ENCODE measurements at regions not wholly inside any gene's neighbourhood (a gene's known extent, or its start where the extent isn't known, plus 50 kb on each side); places are given as distances from the start of the nearest gene placed in this dataset.

- Mint-ChIP-seq H3K4me3 (no peak overlapping the region), H3K27me3 (ENCODE audit: low read depth in 2 of 2) (peaks cover 0 to 9% of the 10 kb centered on the region in 2 donors), H3K9me3 (peaks cover 2% of the 10 kb centered on the region in 2 donors), H3K36me3 (no peaks in the 10 kb centered on the region), H3K27ac (no peak overlapping the region), H3K4me1 (no peaks in the 10 kb centered on the region)
- Histone ChIP-seq H3K27ac (ENCODE audit: low read length) (no peak overlapping the region), H3K36me3 (ENCODE audit: control insufficient read depth, insufficient read depth, low read length) (no peaks in the 10 kb centered on the region), H3K27me3 (ENCODE audit: control insufficient read depth, insufficient read depth, low read length) (no peaks in the 10 kb centered on the region), H3K4me3 (ENCODE audit: low read length) (no peak overlapping the region), H3K4me1 (ENCODE audit: control insufficient read depth, insufficient read depth, low read length) (no peaks in the 10 kb centered on the region), H3K9me3 (ENCODE audit: control insufficient read depth, insufficient read depth, low read length) (no peaks in the 10 kb centered on the region)
- WGBS (ENCODE audit: insufficient coverage), result 83% methylated on average over 5 of the region's 5 CpGs
- no peak for TF ChIP-seq CTCF (IDR thresholded peaks at IDR 0.05)
- intact Hi-C loops (cut with micrococcal nuclease), result no loop called here
- ATAC-seq (no peak), DNase-seq (no peak)
Observed at GRCh38 chr4:16353165-16353564, 126.9 kb upstream of the TAPT1 start.

GRCh38 chr4:16351161-16351560, 124.9 kb upstream of the TAPT1 start:
- H3K36me3 Mint-ChIP-seq, result no peaks in the 10 kb centered on the region
- WGBS (ENCODE audit: insufficient coverage), result 87% methylated on average over 8 of the region's 8 CpGs
- intact Hi-C loops (cut with micrococcal nuclease), result no loop called here
- no peaks in the 10 kb centered on the region for H3K36me3 ChIP-seq (ENCODE audit: control insufficient read depth, insufficient read depth, low read length)
- H3K9me3 Mint-ChIP-seq, result peaks cover 2% of the 10 kb centered on the region in 2 donors
- no peak overlapping the region for H3K27ac ChIP-seq (ENCODE audit: low read length)
- H3K9me3 ChIP-seq (ENCODE audit: control insufficient read depth, insufficient read depth, low read length), result no peaks in the 10 kb centered on the region
- H3K27me3 ChIP-seq (ENCODE audit: control insufficient read depth, insufficient read depth, low read length), result no peaks in the 10 kb centered on the region
- H3K27ac Mint-ChIP-seq, result no peak overlapping the region
- no peak overlapping the region for H3K4me3 Mint-ChIP-seq
- DNase-seq, result no peak
- no peaks in the 10 kb centered on the region for H3K4me1 Mint-ChIP-seq
- H3K4me3 ChIP-seq (ENCODE audit: low read length), result no peak overlapping the region
- no peak for ATAC-seq
- no peaks in the 10 kb centered on the region for H3K4me1 ChIP-seq (ENCODE audit: control insufficient read depth, insufficient read depth, low read length)
- TF ChIP-seq CTCF (IDR thresholded peaks at IDR 0.05), result no peak
- H3K27me3 Mint-ChIP-seq (ENCODE audit: low read depth in 2 of 2), result peaks cover 7 to 9% of the 10 kb centered on the region in 2 donors

GRCh38 chr4:16344853-16345252, 118.6 kb upstream of the TAPT1 start:
- no peak overlapping the region for H3K4me3 ChIP-seq (ENCODE audit: low read length)
- Mint-ChIP-seq H3K4me3 (no peak overlapping the region), H3K27me3 (ENCODE audit: low read depth in 2 of 2) (peaks cover 5 to 15% of the 10 kb centered on the region in 2 donors), H3K9me3 (peaks cover 2% of the 10 kb centered on the region in 2 donors), H3K36me3 (no peaks in the 10 kb centered on the region), H3K4me1 (no peaks in the 10 kb centered on the region), H3K27ac (no peak overlapping the region)
- no peaks in the 10 kb centered on the region for H3K9me3 ChIP-seq (ENCODE audit: control insufficient read depth, insufficient read depth, low read length)
- no peaks in the 10 kb centered on the region for H3K4me1 ChIP-seq (ENCODE audit: control insufficient read depth, insufficient read depth, low read length)
- H3K27me3 ChIP-seq (ENCODE audit: control insufficient read depth, insufficient read depth, low read length), result peaks cover 5% of the 10 kb centered on the region
- WGBS (ENCODE audit: insufficient coverage), result 86% methylated on average over 1 of the region's 1 CpG
- ATAC-seq (no peak), DNase-seq (no peak)
- H3K36me3 ChIP-seq (ENCODE audit: control insufficient read depth, insufficient read depth, low read length), result no peaks in the 10 kb centered on the region
- no peak for TF ChIP-seq CTCF (IDR thresholded peaks at IDR 0.05)
- no peak overlapping the region for H3K27ac ChIP-seq (ENCODE audit: low read length)
- intact Hi-C loops (cut with micrococcal nuclease), result no loop called here

- peaks cover 0 to 8% of the 10 kb centered on the region in 2 donors for H3K27me3 Mint-ChIP-seq (ENCODE audit: low read depth in 2 of 2)
- TF ChIP-seq CTCF (IDR thresholded peaks at IDR 0.05), result no peak
- H3K4me1 ChIP-seq (ENCODE audit: control insufficient read depth, insufficient read depth, low read length), result no peaks in the 10 kb centered on the region
Observed at GRCh38 chr4:16337936-16338335, 111.7 kb upstream of the TAPT1 start.

More at GRCh38 chr4:16337936-16338335, 111.7 kb upstream of the TAPT1 start:
- H3K4me3 Mint-ChIP-seq, result no peak overlapping the region
- 70% methylated on average over 2 of the region's 2 CpGs for WGBS (ENCODE audit: insufficient coverage)
- DNase-seq (no peak), ATAC-seq (no peak)
- H3K36me3 ChIP-seq (ENCODE audit: control insufficient read depth, insufficient read depth, low read length), result no peaks in the 10 kb centered on the region
- H3K27ac ChIP-seq (ENCODE audit: low read length), result no peak overlapping the region
- H3K9me3 Mint-ChIP-seq, result no peaks in the 10 kb centered on the region
- H3K4me1 Mint-ChIP-seq, result no peaks in the 10 kb centered on the region
- no peaks in the 10 kb centered on the region for H3K27me3 ChIP-seq (ENCODE audit: control insufficient read depth, insufficient read depth, low read length)
- intact Hi-C loops (cut with micrococcal nuclease), result no loop called here
- H3K9me3 ChIP-seq (ENCODE audit: control insufficient read depth, insufficient read depth, low read length), result no peaks in the 10 kb centered on the region
- H3K4me3 ChIP-seq (ENCODE audit: low read length), result no peak overlapping the region
- H3K36me3 Mint-ChIP-seq, result no peaks in the 10 kb centered on the region
- H3K27ac Mint-ChIP-seq, result no peak overlapping the region
